HFF-Myc (cell line): ENCODE measurements at regions not wholly inside any gene's neighbourhood (a gene's known extent, or its start where the extent isn't known, plus 50 kb on each side); places are given as distances from the start of the nearest gene placed in this dataset.

Source experiments
- DNase-seq: peaks from one replicate; pipeline ENCODE4 v3.0.0-alpha.2; 2011; ENCODE audit warnings: low read depth; ENCODE audit errors: extremely low read depth
- H3K4me3 ChIP-seq: replicated peaks from 2 replicates; pipeline ENCODE4 v1.5.1; 2011; ENCODE audit warnings: low read depth, mild to moderate bottlenecking, control low read depth, low read length
- CTCF ChIP-seq: IDR thresholded peaks from 2 replicates; pipeline ENCODE4 v1.5.1; 2012; ENCODE audit warnings: mild to moderate bottlenecking, low read depth, low read length, control low read depth; ENCODE audit errors: missing control alignments

DNA sequence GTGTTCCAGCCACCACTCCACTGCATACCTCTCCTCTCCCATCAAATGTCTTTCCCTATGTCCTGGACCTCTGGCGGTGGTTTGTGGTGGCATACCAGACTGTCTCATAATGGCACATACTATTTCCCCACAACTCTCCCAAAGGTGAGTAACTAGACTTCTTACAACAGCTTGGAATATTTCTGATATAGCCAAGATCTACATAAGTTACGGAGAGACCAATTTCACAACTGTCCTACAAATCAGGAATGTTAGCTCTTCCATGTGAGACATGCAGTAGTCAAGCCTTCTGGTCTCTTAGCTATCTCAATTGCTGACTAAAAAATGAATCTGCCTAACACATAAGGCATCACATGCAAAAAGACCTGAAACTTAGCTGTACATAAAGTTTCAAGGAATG is 588.9 kb downstream of the RNF144B start:
- DNase-seq: no peak
- TF ChIP-seq CTCF: no peak
- H3K4me3 ChIP-seq: no peak overlapping the region

GRCh38 chr6:18976966-18977365 is 589.8 kb downstream of the RNF144B start:
- no peak for TF ChIP-seq CTCF
- DNase-seq: no peak
- no peak overlapping the region for H3K4me3 ChIP-seq

DNA sequence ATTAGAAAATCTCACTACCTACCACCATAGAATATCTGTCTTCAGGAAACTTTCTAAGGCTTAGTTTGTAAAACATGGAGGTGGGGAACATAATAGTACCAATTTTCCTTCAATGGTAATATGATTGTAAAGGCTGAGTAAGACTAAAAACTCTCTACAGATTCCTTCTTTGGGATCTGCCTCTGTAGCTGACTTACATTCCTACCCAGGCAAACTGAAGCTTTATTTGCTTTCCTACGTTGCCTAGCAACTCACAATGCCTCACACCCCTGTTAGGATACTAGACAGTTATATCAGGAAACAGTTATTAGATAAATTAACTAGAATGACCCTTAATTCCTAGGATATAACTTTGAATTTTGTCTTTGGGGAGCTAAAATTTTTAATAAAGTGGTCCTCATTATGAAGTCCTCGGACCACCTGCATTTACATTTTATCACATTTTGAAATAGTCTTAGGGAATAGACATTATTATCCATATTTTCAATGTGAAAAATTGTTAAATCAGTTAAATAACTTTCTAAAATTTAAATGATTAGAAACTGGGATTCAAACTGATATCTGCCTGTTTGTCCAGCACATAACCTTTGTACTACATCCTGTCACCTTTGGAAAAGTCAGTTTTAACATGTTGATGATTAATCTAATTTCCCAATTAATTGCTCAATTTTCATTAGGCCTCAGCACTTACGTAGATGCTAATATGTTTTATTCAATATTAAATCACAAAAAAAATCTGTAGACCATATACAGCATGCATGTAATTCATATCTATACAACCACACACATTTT is 591.4 kb downstream of the RNF144B start:
- no peak overlapping the region for H3K4me3 ChIP-seq
- no peak for TF ChIP-seq CTCF
- no peak for DNase-seq

DNA sequence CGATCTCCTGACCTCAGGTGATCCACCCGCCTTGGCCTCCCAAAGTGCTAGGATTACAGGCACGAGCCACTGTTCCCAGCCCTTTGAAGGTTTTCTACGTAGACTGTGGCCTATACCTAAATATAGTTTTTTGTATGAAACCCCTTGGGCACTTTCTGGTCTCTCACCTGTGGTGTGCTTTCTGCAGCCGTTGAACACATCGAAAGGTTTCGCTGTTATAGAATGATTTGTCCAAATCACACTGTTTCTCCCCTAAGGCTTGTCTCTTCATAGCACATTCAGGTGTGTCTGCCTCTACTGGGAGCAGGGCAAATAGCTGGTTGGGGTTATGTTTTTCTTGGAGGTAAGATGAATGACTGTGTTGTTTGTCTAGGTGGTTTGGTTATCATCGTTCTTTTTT is 597.9 kb downstream of the RNF144B start:
- TF ChIP-seq CTCF: no peak
- no peak for DNase-seq
- H3K4me3 ChIP-seq: no peak overlapping the region

- no peak overlapping the region for H3K4me3 ChIP-seq
- no peak for DNase-seq
- TF ChIP-seq CTCF: no peak
These were observed 598.8 kb downstream of the RNF144B start for GRCh38 chr6:18985996-18986395.

DNA sequence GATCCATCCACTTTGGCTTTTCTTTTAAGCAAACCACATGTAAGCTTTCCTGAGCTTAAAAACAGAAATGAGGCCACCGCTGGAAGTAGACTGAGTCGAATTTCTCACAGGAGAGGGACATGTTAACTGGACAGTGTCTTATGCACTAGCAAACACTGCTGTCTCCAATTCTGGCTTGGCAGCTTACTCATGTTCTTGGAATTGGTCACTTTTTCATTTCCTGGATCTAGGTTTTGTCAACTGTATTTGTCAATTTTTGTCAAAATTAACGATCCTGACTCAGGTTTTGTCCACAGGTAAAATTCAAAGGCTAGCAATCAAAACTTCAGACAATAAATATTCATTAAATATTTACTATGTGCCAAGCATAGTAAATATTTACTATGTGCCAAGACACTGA is 601.5 kb downstream of the RNF144B start:
- no peak overlapping the region for H3K4me3 ChIP-seq
- DNase-seq: no peak
- TF ChIP-seq CTCF: no peak
